GM21576 (cell line): ENCODE measurements at regions not wholly inside any gene's neighbourhood (a gene's known extent, or its start where the extent isn't known, plus 50 kb on each side); places are given as distances from the start of the nearest gene placed in this dataset.

Experiments used
- ATAC-seq: cut with Tn5 transposase; IDR thresholded peaks from one replicate; pipeline ENCODE4 v1.9.1; 2021; ENCODE audit warnings: mild to moderate bottlenecking, moderate library complexity; ENCODE audit not compliant: unreplicated experiment

DNA sequence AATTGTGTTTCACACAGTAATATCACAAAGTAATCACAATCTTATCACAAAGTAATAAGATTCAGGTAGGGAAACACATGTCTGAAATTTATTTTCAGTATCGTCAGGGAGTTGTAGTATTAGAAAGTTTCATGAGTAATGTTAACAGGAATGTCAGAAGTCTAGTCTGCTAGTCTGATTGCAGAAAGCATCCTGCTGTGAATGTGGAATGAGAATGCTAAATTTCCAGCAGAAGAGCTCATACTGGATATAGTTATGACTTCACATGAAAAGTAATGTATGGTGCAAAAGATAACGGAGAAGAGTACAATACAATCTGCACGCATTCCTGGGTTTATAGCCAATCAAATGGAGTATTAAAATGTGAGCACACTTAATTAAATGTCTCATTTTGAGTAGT is 494.7 kb upstream of the SETBP1 start:
- no peak for ATAC-seq

GRCh38 chr18:44187090-44187489 is 493.6 kb upstream of the SETBP1 start:
- ATAC-seq, result no peak

DNA sequence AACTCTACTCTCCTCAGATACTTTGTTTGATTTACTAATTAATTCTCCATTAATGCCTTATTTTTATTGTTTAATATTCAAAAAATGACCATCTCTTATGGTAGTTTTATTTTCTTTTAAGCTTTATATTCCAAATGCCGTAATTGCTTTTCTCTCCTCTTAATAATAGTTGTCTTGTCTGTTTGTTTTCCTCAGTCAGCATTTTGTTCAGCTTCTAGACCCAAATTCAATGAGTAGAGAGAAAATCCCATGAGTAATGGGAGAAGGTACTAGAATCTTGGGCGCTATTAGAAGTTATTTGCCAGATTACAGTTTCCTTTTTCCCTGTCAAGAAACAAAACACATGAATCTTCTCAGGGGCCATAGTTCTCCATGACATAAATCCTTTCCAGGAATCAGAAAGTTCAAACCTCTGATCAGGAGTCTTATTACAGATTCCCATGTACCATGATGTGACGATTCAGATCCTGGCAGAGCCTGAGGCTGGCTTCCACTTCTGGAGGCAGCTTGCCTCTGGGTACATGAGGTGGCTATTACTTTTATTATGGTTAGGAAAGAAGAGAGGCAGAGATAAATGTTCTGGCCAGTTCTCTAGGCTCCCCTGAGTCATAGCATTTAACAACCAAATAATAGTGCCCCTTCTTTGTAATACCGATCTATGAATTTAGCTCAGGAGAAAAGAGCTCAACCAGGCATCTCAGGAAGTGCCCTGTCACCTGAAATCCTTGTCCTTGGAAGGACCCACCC is 485.1 kb upstream of the SETBP1 start:
- no peak for ATAC-seq

GRCh38 chr18:44197832-44198611 is 482.7 kb upstream of the SETBP1 start:
- ATAC-seq, result no peak

DNA sequence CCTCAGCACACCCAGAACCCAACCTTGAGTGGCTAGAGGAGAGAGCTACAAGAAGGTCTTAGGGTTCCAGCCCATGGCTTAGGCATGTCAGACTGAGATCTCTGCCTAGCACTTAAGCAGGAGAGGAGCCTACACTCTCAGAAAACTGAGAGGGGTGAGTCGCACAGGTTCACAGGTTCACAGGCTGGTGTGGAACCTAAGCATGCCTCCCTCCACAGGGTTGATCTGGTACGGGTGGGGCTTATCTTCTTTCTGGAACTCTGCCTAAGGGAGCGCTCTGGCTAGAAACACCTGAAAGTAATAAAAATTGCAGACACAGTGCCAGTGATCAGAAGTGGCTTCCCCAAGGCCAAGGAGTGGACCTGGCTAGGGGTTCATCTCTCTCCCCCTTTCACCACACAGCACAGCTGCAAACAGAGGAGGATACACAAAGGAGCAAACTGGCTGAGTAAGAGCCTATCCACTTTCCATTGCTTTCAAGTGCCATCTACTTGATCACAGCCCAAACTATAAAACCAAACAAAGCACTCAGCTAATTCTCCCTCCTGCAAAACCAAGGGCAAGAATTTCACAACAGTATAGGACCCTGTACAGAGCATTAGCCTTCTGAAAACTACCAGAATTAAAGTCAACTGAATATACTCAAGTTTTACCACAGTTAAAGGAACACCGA is 481.9 kb upstream of the SETBP1 start:
- ATAC-seq, result no peak

GRCh38 chr18:44213293-44213692 is 467.4 kb upstream of the SETBP1 start:
- no peak for ATAC-seq

DNA sequence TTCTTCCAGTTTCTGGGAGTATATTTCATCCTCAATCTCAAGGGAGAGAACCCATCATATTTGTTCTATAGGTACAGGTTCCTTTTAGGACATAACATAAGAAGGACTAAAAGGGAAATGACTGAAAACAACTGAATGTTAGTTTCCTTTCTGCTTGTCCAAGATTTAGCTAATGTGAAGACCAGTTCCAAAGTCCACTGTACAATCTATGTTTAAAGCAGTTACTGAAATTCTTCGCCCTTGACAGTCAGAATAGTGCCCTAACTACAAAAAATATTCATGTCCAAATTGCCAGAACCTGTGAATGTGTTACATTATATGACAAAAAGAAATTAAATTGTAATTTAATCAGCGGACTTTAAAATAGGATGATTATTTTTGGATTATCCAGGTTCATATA is 466.3 kb upstream of the SETBP1 start:
- ATAC-seq, result no peak

- no peak for ATAC-seq
Measured at GRCh38 chr18:44216169-44216568, 464.5 kb upstream of the SETBP1 start.

DNA sequence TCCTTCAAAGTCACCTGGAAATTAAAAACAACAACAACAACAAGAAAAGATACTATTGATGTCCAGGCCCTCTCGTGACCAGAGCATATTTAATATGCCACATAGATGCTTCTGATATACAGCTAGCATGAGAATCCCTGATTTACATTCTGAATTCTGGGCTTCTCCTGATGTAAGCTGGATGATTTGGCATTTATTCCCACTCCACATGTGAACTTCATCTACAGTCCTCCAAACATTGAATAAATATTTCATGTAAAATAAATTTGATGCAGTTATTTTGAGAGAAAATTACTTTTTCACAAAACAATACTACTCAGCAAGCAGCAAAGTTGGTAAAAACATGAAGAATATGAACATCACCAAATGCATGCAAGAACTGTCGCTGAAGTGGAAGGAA is 453.2 kb upstream of the SETBP1 start:
- ATAC-seq, result no peak

GRCh38 chr18:44229693-44230108 is 451.0 kb upstream of the SETBP1 start:
- no peak for ATAC-seq

DNA sequence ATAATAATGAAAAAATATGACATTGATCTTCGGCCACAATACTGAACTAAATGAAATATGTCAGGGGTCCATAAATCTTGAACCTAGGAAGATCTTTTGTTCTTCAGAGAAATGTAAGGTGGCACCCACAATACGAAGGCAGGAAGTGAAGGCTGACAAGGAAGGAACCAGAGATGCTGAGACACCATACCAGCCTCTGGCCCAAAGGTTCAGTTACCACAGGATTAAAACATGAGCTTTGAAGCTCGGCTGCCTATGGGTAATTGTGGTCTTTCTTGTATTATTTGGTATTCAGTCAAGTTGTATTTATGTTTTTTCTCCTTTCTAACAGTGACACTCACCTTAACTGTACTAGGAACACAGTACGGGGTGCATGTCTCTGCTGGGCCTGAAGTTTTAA is 448.8 kb upstream of the SETBP1 start:
- ATAC-seq, result no peak

DNA sequence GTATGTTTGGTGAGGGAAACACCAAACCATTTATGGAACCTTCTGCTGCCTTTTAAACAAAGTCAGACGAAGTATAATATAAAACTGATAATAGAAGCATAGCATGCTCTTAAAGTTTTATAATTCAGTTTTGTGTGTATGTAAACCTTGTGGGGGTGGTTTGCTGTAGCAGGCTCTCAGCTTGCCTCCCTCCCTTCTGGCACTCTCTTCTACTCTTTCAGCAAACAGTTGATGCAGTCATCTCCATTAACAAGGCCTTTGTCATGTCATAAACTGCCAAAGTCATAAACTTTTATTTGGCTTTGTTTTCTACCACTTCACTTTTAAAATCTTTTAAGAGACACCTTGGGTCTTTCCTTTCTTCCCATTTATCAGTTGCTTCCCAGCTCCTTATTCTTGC is 448.2 kb upstream of the SETBP1 start:
- ATAC-seq, result no peak

- no peak for ATAC-seq
Measured at GRCh38 chr18:44238454-44238853, 442.2 kb upstream of the SETBP1 start.

DNA sequence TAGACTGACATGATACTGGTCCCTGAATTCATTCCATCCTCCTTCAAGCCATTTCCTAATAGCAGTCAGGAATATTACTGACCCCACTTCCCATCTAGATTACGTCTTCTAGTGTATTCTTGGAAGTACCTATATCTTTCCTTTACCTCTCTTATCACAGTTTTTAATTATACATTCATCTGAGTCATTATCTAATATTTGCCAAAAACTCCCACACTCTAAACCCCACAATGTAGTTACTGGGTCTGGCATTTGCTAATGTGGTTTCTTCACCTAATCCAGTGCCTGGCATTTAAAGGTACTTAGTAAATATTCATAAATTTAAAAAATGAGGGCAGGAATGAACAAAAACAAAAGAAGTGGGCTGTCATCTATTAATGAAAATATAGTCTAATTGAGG is 441.8 kb upstream of the SETBP1 start:
- ATAC-seq, result no peak

DNA sequence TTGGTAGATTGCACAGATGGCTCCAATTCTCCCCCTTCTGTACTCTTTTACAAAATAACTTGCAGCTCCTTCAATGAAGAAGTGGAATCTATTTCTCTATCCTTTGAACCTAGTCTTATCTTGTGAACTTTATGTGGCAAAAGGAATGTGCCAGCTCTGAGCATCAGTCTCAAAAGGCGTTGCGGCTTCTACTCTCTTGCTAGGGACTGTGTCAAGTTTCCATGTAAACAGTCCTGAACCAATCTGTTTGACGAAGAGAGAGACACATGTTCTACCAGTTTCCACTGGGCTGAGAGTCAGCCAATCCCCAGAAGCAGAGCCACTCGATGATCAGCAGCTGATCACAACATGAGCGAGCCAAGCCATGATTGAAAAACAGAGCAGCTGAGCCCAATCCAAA is 439.7 kb upstream of the SETBP1 start:
- no peak for ATAC-seq

GRCh38 chr18:44245019-44245418 is 435.7 kb upstream of the SETBP1 start:
- ATAC-seq, result no peak

GRCh38 chr18:44246001-44246400 is 434.7 kb upstream of the SETBP1 start:
- no peak for ATAC-seq

GRCh38 chr18:44258086-44258485 is 422.6 kb upstream of the SETBP1 start:
- no peak for ATAC-seq

DNA sequence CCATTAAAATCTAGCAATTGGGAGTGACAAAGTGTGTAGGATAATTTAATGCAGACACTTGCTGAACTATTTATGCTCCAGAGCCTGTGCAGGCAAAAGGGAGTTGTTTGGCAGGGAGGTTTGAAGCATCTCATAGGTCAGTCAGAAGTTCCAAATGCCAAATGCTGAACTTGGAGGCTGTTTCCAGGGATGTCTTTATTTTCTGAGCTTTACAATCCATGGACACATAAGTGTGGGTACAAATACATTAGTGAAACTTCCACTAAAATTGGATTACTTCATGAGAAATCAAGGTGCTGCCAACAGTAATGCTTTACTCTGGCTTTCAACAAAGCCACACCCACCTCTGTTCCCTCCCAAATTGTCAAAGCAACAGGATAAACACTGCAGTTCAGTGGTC is 422.1 kb upstream of the SETBP1 start:
- no peak for ATAC-seq

DNA sequence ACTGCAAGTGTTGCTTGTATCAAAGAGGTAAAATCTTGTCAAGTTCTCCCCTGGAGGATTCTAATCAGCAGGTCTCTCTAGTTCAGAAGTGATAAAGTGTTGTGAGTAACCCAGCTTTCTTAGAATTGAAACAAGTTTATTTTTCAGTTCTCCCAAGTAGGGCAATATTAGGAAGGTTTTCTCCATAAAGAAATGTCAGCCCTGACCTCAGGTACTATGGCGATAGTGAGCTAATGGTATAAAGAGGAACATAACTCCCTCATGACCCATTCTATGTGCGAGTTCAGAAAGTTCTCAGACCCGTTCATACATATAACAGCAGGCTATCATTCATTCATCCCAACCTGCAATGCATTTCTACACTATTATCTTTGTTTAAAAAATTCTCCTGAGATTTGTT is 421.1 kb upstream of the SETBP1 start:
- ATAC-seq, result no peak

GRCh38 chr18:44265437-44265836 is 415.3 kb upstream of the SETBP1 start:
- ATAC-seq, result no peak

DNA sequence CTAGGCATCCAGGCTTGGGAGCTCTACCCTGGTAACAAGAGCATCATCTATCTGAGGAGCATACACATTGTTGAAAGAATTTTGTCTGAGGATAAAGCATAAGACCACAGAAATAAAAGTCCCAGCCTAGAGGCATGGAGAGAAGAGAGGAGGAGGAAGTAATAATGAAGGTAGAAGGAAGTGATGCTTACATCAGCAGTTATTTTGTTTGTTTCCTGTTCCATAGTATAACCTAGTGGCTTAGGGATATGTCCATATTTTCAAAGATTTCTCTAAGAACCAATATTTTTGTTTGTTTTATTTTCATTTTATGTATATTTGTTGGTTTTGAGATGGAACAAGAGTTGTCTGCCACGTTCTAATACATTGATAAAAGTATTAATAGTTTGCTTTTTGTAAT is 407.4 kb upstream of the SETBP1 start:
- ATAC-seq, result no peak
